Keratinocyte (primary cell): ENCODE measurements at regions not wholly inside any gene's neighbourhood (a gene's known extent, or its start where the extent isn't known, plus 50 kb on each side); places are given as distances from the start of the nearest gene placed in this dataset.

ENCODE experiments used
- DNase-seq: peaks from one replicate; pipeline ENCODE4 v3.0.0-alpha.2; 2011; ENCODE audit warnings: low read depth, missing footprints, low spot score
- FAIRE-seq: peaks from 2 replicates; lab custom pipeline; 2011; peaks lifted over from hg19 to GRCh38; lab: Jason Lieb, UNC
- H2AFZ ChIP-seq: 2 replicates; pipeline ENCODE4 v1.6.0; 2012; ENCODE audit warnings: low read length, control low read depth, inconsistent platforms; ENCODE audit not compliant: control insufficient read depth
- H3K27ac ChIP-seq: 2 replicates; pipeline ENCODE4 v1.5.1; 2011; ENCODE audit warnings: low read length; ENCODE audit not compliant: control insufficient read depth, insufficient read depth
- H3K27me3 ChIP-seq: 3 replicates; pipeline ENCODE4 v1.6.0; 2011; ENCODE audit warnings: low read length; ENCODE audit not compliant: control insufficient read depth, insufficient read depth; ENCODE audit errors: extremely low read depth
- H3K36me3 ChIP-seq, 2 experiments: 2 replicates in 1 of 2; 3 replicates in 1 of 2; pipeline ENCODE4 v1.5.1; 2011; ENCODE audit warnings: low read length in 2 of 2, mild to moderate bottlenecking in 1 of 2; ENCODE audit not compliant: control insufficient read depth in 2 of 2, insufficient read depth in 2 of 2; ENCODE audit errors: extremely low read depth in 1 of 2
- H3K4me1 ChIP-seq: 3 replicates; pipeline ENCODE4 v1.5.1; 2011; ENCODE audit warnings: low read length; ENCODE audit not compliant: control insufficient read depth, insufficient read depth; ENCODE audit errors: extremely low read depth
- H3K4me2 ChIP-seq: 3 replicates; pipeline ENCODE4 v1.6.0; 2011; ENCODE audit warnings: low read depth, low read length; ENCODE audit not compliant: control insufficient read depth, insufficient read depth; ENCODE audit errors: extremely low read depth
- H3K4me3 ChIP-seq, 3 experiments: fragments of 200-600 bp in 1 of 3; sonication (generic) in 1 of 3; 2 replicates in 2 of 3; 3 replicates in 1 of 3; pipeline ENCODE4 v1.5.1; 2011 to 2016; ENCODE audit warnings: low read length in 3 of 3, mild to moderate bottlenecking in 3 of 3, control low read depth in 2 of 3, inconsistent platforms in 1 of 3, low read depth in 1 of 3, mixed read lengths in 1 of 3, mixed run types in 1 of 3, moderate library complexity in 1 of 3; ENCODE audit not compliant: control insufficient read depth in 2 of 3, insufficient read depth in 2 of 3; ENCODE audit errors: extremely low read depth in 1 of 3
- H3K79me2 ChIP-seq: 2 replicates; pipeline ENCODE4 v1.6.0; 2012; ENCODE audit warnings: low read length; ENCODE audit not compliant: control insufficient read depth, insufficient read depth
- H3K9ac ChIP-seq: 3 replicates; pipeline ENCODE4 v1.6.0; 2011; ENCODE audit warnings: low read length; ENCODE audit not compliant: control insufficient read depth, insufficient read depth; ENCODE audit errors: extremely low read depth
- H3K9me1 ChIP-seq: 3 replicates; pipeline ENCODE4 v1.6.0; 2011; ENCODE audit warnings: low read length; ENCODE audit not compliant: control insufficient read depth, insufficient read depth; ENCODE audit errors: extremely low read depth
- H3K9me3 ChIP-seq: 2 replicates; pipeline ENCODE4 v1.5.1; 2012; ENCODE audit warnings: low read depth, low read length; ENCODE audit not compliant: control insufficient read depth
- H4K20me1 ChIP-seq: 3 replicates; pipeline ENCODE4 v1.6.0; 2011; ENCODE audit warnings: low read length; ENCODE audit not compliant: control insufficient read depth, insufficient read depth; ENCODE audit errors: extremely low read depth
- CTCF ChIP-seq, 3 experiments: IDR thresholded peaks in 1 of 3; conservative IDR thresholded peaks in 1 of 3; optimal IDR thresholded peaks in 1 of 3; 2 replicates in 2 of 3; 3 replicates in 1 of 3; pipeline versions ENCODE3 to v1.5.1; 2011; ENCODE audit warnings: low read length in 3 of 3, mild to moderate bottlenecking in 3 of 3, moderate library complexity in 2 of 3, control low read depth in 1 of 3, inconsistent platforms in 1 of 3; ENCODE audit not compliant: insufficient read depth in 2 of 3; ENCODE audit errors: extremely low read depth in 1 of 3
- EZH2 ChIP-seq: IDR thresholded peaks from one replicate; pipeline ENCODE4 v1.6.1; 2012; ENCODE audit warnings: inconsistent platforms, mild to moderate bottlenecking, low read length, moderate library complexity
- dilution Hi-C: fragments of 300-500 bp; cut with MboI; formaldehyde crosslinking; loops from one replicate; pipeline ENCODE4 v1.7.0; 2020; ENCODE audit warnings: low sequenced_read_pairs; ENCODE audit not compliant: extremely low pct_ligation_motif_present

GRCh38 chr14:44215660-44216059 lies 291.4 kb downstream of the FSCB start:
- Histone ChIP-seq H2AFZ (no peak overlapping the region), H3K27me3 (no peaks in the 10 kb centered on the region), H4K20me1 (no peaks in the 10 kb centered on the region), H3K9me1 (no peaks in the 10 kb centered on the region), H3K36me3 (no peaks in the 10 kb centered on the region), H3K79me2 (no peaks in the 10 kb centered on the region), H3K4me3 (no peak overlapping the region), H3K9me3 (no peaks in the 10 kb centered on the region), H3K9ac (no peak overlapping the region), H3K4me2 (no peak overlapping the region), H3K27ac (no peak overlapping the region), H3K4me1 (no peaks in the 10 kb centered on the region)
- dilution Hi-C loops, result no loop called here
- FAIRE-seq, result no peak
- no peak for DNase-seq
- TF ChIP-seq EZH2 (no peak), CTCF (optimal IDR thresholded peaks at IDR 0.05 in 1 of 3, IDR thresholded peaks at IDR 0.05 in 1 of 3, conservative IDR thresholded peaks at IDR 0.05 in 1 of 3; ENCODE audit: extremely low read depth in 1 of 3, insufficient read depth in 2 of 3, low read length in 3 of 3) (no peak)

- no peak overlapping the region for H3K9ac ChIP-seq
- no peak overlapping the region for H3K4me3 ChIP-seq
- FAIRE-seq, result no peak
- H4K20me1 ChIP-seq, result no peaks in the 10 kb centered on the region
- no peaks in the 10 kb centered on the region for H3K9me1 ChIP-seq
- H3K36me3 ChIP-seq, result no peaks in the 10 kb centered on the region
- no peak overlapping the region for H3K27ac ChIP-seq
- H3K4me1 ChIP-seq, result no peaks in the 10 kb centered on the region
- dilution Hi-C loops, result no loop called here
- H3K4me2 ChIP-seq, result no peak overlapping the region
- no peaks in the 10 kb centered on the region for H3K9me3 ChIP-seq
- no peaks in the 10 kb centered on the region for H3K27me3 ChIP-seq
- TF ChIP-seq CTCF (optimal IDR thresholded peaks at IDR 0.05 in 1 of 3, IDR thresholded peaks at IDR 0.05 in 1 of 3, conservative IDR thresholded peaks at IDR 0.05 in 1 of 3; ENCODE audit: extremely low read depth in 1 of 3, insufficient read depth in 2 of 3, low read length in 3 of 3) (no peak), EZH2 (no peak)
- DNase-seq, result no peak
- H2AFZ ChIP-seq, result no peak overlapping the region
- no peaks in the 10 kb centered on the region for H3K79me2 ChIP-seq
These were observed 295.4 kb downstream of the FSCB start for GRCh38 chr14:44211718-44212117.
